Limb (tissue), 2 donors: ENCODE measurements at regions not wholly inside any gene's neighbourhood (a gene's known extent, or its start where the extent isn't known, plus 50 kb on each side); places are given as distances from the start of the nearest gene placed in this dataset.
"Not testable (repeated sequence)": the region's sequence is repeated elsewhere in the genome, so short reads cannot be mapped to it uniquely, and the experiment has no call there.

ENCODE experiments used
- DNase-seq, 2 donors: peaks; one replicate each; pipeline ENCODE4 v3.0.0-alpha.2; 2016; ENCODE audit errors: extremely low spot score in 2 of 2

DNA sequence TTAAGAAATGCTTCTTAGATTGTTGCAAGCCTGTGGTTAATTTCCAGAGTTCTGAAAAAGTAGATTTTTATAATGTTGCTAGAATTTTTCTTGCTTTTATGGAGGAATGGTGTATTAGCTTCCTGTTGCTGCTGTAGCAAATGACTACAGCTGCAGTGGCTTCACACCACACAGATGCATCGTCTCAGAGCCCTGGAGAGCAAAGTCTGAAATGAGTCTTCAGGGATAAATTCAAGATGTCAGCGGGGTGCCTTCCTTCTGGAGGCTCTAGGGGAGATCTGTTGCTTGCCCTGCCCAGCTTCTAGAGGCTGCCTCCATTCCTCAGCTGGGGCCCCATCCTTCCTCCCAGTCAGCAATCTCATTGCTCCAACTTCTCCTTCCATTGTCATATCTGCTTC, 187.8 kb downstream of the ZNF516 start:
- DNase-seq: no peak

DNA sequence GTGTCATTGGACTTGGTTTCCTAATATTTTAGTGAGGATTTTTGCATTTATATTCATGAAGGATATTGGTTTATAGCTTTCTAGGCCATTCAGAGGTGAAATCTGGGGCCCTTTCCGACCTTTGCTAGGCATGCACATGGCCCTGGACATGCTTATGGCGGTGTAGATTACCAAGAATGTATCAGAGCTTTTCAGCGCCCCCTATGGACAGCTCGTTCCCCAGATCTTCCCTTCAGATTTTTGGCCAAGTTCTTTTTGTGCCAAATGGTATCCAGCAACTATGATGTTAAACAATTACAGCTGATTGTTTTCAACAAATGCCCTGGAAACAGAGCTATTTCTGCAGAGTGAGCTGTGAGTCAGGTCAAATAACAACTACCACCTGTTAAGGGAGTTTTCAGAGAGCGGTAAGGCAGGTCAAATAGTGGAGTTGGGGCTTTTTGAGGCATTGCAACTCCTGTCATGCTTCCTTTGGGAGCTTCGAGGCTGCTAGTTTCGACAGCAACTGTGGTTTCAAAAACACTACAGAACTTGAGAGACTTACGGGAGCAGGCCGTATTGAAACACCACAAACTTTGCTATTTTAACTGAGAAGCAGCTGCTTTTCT, 188.3 kb downstream of the ZNF516 start:
- DNase-seq: no peak

DNA sequence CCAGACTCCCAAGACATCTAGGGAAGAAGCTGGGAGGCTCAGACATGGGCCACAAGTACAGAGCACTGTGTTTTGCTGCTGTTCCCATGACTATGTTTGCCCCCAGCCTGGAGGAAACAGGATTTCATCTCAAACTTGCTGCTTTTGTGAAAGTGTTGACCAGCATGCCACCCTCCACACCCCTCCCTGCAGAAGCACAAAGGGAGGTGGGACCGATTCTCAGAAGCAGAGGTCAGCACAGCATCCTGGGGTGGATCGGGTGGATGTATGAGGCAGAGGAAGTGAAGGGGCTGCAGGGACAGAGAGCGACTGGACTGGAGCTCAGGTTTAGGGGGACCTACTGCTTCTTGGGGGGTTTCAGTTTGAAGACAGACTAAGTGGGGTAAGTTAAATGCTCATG, 209.2 kb downstream of the ZNF516 start:
- no peak for DNase-seq

DNA sequence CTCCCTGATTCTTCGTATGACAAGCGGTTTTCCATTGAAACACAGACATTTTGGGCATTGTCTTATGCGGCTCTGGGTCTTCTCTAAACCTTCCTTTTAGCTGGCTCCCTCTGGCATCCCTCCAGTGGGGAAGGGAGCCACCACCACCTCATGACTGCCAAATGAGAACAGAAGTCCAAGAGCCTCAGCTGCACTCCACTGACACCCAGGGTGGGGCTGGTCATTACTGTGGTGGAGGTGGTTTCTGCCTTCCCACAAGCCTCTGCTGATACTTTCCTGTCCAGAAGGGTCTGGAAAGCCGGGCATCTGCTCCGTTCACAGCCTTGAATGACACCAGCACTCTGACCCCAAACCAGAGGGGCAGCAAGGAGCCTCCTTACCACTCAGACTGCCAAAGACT, 213.5 kb downstream of the ZNF516 start:
- DNase-seq: no peak

DNA sequence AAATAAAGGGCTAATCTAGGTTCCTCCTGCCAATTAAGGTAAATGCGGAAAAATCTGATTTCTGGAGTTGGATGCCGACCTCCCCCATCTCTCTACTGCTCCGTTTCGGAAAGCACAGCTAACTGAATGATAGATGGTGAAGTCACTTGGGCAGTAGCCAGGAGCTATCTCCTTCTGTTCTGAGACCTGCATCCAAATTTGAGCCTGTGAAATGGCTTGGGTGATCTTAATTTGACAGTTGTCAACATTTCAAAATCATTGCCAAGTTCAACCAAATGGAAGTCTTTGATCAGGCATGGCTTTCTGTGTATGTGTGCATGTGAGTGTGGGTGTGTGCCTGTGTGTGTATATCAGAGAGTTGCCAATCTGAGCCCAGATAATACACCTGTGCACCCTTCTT, 217.2 kb downstream of the ZNF516 start:
- DNase-seq: no peak

DNA sequence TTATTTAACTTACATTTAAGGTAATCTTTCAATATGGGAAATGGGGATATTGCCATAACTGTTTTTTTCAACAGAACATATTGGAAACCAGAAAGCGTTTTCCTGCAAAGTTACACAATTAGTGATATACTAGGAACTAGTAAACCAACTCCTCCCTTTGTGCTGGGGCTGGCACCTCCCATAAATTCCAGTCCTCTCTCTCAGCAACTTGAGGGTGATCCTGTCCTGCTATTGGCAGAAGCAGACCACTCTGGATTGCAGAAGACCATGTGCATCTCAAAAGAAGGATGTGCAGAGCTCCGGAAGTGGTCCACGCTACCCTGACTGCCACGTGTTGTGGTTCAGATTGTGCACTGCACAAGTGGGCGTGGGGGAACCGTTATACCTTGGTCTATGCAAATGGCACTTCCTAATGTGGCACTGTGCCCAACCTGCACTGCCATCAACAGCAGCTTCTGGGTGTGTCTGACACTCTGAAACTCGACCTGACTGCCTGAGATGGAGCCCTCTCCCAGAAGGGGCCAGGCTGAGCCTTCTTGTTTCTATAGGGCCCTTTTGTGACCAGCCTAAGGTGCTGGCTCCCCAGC, 219.2 kb downstream of the ZNF516 start:
- no peak for DNase-seq

DNA sequence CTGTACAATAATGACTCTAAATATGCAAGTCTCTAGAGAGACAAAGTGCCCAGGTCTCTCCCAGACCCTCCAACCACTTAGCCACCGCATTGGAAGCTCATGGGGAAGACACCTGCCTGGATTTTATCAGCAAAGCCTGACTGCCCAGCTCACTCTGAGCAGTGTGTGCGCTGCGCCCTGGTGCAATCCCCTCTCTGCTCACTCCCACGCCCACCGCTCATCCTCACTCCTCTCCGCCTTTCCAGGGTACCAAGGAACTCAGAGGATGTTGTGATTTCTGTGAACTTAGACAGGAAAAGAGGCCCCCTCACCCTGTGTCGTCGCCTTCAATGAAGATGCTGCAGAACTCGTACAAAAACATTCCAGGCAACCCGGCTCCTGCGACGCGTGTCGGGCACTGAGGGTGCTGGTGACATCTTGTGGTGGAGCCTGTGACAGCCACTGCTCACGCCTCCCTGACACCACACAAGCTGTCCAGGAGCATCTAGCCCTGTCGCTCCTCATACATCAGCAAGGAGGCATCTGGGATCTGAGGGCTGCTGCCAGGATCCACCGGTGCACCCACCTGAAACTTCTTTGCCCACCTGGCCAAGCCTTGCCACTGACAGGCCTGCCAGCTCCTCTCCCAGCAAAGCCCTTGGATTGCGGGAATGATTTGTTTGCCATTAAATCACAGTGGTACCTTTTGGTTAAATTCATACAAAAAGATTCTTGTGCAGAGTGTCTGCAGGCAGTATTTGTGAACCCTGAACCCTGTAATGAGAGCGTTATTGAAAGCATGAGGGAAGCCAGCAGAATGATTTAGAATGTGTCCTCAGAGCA, 220.4 kb downstream of the ZNF516 start:
- DNase-seq: peak; percentile 50 to 71

DNA sequence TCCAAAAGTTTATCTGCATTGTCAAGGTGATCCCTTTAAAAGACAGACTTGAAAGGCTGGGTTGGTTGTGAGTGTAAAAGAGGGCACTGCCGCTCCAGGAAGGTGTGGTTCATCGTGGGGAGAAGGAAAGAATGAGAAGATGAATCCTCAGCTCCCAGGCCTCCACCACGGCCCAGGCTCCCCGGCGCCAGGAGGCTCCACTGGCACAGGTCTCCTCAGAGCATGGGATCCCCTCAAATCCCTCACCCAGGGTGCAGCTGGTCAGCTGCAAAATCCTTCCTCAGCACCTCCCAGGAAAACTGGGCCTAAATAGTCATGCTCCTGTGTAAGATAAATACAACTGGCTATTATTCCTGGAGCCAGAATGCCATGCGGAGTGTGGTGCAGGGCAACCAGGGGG, 221.1 kb downstream of the ZNF516 start:
- DNase-seq: no peak

DNA sequence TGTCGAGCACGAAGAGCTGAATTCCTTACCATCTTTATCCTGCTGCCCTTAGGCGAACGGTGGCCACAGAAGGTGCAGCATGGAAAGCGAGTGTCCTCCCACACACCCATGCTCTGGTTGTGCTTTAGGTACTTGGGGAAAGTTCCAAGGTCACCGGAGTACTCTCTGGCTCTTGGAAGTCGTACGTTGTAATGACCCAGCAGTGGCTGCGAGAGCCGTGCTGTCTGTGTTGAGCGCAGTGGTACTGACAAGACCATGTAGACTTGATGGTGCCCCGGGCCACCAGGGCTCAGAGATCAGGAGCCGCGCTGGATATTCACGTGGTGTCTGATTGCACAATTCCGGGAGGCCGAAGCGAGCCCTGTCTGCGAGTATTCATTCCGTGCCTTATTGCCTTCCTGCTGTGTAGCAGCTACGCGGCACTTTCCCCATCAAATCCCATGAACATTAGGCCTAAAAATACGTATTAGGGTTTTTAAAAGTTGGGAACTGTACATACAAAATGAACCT, 222.0 kb downstream of the ZNF516 start:
- DNase-seq: no peak

DNA sequence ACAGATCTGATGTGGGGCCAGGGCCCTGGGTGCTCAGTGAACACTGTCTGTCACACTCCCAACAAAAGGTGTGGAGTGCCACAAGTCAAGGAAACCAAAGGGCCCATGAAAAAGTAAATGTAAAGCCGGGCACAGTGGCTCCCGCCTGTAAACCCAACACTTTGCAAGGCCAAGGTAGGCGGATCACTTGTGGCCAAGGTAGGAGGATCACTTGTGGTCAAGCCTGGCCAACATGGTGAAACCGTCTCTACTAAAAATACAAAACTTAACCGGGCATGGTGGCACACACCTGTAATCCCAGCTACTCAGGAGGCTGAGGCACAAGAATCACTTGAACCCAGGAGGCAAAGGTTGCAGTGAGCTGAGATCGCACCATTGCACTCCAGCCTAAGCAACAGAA, 227.6 kb downstream of the ZNF516 start:
- DNase-seq: not testable (repeated sequence)

DNA sequence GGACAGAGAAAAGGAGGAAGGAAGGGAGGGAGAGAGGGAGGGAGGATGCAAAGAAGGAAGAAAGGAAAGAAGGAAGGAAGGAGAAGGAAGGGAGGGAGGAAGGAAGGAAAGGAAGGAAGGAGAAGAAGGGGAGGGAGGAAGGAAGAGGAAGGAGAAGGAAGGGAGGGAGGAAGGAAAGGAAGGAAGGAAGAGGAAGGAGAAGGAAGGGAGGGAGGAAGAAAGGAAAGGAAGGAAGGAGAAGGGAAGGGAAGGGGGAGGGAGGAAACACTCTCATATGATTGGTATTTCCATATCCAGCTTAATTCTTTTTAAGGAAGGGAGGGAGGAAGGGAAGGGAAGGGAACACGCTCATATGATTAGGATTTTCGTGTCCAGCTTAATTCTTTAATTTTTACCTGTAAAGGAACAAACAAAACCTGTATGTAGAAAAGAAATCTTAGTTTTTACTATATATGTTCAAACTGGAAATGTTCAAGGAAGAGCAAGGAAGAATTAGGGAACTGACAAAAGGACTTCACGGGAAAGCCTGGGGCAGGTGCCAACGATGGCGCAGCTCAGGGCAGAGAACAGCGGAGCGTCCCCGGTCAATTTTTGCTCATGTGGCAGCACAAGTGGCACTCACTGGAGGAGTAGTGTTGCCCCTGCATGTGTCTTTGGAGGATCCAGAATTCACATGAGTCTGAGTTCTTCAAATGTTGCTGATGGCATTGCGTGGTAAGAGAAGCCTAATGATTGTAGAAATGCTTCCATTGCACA, 228.6 kb downstream of the ZNF516 start:
- no peak for DNase-seq

DNA sequence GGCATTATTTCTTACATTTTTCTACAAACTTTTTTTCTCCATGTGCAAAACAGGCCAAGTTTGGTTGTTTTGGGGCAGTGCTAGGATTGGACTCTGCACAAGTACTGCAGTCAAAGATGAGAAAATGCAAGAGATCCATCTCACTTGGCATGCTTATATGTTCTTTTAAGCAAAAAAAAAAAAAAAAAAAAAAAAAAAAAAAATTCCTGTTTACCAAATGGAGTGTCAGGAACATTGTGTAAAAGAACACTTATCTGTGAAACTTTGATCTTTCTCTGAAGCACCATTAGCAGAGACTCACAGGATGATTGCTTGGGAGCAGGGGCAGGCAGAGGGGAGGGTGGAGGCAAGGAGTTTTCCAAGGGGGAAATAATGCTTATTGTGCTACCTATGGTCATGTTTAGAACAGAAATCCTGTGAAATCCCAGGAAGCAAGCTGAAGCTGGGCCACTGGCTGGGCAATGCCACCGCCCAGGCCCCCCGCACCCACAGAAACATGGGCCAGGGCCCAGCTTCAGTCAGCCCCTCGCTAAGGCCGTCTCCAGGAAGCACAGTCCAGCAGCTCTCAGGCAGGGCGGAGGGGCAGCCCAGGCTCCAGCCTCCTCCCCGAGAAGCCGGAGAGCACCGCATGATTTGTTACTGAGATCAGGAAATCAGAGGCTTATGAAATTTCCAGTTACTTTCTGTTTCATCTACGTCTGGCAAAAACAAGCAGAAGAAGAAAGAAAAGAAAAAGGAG, 229.4 kb downstream of the ZNF516 start:
- DNase-seq: peak; percentile 40 to 41

DNA sequence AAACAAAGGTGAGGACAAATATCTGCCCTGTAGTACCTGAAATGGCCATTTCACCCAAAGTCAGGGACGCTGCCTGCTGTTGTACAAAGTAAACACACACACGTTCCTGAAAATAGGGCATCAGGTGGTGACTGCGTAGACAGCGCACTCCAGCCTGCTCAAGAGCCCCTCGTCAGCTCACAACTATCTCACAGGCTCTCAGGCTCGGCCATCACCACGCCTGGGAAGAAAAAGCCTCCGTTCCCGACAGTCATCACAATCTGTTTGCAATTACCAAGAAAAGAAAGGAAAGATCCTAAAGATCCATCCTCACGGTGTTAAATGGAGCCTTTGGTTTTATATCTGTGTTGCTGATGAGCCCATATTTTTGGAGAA, 230.2 kb downstream of the ZNF516 start:
- no peak for DNase-seq

DNA sequence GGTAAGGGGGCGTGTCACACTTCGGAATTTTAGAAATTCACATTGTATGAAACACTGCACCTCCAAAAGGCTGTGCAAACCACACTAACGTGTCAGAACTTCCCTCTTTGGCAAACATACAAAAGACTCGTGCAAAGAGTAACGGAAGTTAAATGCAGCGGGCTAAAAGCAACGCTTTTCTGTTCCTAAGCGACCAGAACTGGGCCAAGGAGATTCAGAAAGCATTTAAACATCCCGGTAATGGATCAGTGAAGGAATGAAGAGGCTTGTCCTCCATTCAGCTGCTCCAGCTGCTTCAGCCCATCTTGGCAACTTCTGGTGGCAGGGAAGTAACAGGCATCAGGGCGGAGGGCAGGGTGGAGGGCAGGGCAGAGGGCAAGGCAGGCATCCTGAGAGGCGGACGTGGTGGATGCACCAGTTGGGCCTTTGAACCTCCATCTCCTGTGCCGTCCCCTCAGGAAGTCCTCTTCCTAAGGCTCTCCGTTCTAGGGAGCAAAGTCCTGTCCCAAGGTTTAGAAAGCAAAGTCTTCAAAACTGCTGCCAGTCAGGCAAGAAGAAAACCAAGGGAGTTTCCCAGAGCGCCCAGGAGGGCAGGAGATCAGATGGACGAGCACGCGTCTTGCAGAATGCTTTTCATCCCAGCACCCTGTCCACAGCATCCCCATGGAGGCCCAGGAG, 230.7 kb downstream of the ZNF516 start:
- no peak for DNase-seq

DNA sequence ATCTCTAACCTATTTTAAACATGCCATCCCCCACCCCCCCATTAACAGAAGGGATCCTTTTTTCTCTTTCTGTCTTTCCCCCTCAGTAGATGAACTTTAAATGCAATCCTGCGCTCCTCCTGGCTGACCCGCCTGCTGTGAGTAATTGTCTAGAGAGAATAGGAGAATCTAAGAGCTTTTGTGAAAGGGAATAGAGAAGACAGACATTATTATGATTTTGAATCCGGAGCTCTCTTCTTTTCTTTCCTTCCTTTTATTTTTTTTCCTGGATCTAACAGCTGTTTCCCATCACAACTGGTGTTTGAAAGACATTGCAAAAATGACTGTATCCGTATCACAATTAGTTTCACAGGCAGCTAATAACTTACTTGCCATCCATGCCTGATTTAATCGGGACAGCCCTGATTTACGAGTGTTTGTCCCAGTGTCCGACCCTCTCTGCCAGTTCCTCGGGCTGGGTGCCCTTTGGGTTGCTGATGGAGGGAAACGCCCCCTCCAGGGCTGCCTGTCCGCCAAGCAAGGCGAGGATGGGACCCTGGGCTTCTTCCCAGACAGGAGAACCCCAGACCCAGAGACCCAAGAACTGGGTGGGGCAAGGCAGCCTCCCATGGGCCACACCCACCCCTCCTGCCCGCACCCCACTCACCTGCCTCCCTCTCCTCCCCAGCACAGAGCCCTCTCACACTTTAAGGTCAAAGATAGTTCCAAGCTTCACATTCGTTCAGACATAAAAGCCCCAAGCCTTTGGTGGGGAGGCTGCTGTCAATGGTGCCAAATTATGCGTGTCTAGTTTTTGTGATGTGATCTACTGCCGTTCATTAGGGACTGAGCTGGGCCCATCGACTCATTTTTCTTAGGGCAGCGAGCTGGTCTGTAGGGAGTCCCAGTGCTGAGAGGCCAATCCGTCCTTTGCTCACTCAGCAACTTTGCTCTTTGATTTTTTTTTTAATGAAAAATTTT, 231.7 kb downstream of the ZNF516 start:
- peak; percentile 41 to 46 for DNase-seq

DNA sequence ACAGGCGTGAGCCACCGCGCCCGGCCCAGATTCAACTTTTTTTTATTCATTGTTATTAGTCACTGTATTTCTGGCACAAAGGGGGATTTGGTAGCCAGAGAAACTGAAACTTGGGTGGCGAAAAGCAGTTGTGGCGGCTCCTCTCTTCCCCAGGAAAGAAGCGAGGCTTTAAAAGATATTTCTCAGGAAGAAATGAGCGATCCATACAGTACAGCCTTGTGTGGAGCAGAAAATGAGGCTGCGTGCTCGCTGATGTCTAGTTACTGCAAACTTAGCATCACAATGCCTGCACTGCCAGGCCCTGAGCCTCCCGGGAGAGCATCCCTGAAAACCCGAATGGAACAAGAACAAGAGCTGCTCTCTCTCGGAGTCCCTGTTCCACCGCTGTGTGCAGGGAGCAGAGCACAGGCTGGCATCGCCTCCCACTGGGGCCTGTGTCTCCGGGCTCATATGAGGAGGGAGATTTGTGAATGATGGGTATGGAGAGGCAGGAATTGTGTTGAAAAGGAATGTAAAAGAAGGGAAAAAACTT, 234.0 kb downstream of the ZNF516 start:
- DNase-seq: peak in 1 of 2 donors; percentile 41

DNA sequence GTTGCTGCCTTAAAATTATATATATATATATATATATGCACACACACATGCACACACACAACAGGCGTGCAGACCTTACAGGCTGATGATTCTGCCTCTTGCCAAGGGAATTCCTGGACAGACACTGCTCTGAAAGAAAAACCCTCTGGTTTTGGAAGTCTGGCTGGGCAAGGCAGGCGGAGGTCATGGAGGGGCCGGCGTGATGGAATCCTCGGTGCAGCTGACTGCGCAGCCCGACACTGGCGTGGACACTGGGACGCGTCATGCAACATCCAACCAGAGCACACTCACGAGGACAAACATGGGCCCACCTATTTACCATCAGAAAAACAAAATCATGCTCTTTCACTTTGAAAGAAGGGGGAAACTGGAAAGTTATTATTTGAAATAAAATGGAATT, 235.3 kb downstream of the ZNF516 start:
- no peak for DNase-seq

DNA sequence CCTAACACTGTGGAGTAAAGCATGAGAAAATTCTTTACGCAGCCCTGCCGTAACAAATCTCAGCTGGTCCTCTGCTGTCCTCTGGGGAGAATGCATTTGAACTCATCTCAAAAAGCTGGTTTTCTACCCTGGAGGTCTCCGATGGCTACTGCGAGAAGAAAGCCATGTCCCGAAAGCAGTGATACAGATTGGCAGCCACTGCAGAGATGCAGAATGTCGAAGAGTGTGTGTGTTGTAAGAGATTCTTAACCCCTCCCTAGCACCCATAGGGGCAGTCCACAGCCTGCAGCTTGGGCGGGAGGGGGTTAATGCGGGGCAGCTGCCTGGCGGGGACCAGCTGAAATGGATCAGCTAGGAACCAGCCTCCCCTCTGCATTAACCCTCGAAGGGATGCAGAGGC, 235.9 kb downstream of the ZNF516 start:
- peak in 1 of 2 donors; percentile 51 for DNase-seq

DNA sequence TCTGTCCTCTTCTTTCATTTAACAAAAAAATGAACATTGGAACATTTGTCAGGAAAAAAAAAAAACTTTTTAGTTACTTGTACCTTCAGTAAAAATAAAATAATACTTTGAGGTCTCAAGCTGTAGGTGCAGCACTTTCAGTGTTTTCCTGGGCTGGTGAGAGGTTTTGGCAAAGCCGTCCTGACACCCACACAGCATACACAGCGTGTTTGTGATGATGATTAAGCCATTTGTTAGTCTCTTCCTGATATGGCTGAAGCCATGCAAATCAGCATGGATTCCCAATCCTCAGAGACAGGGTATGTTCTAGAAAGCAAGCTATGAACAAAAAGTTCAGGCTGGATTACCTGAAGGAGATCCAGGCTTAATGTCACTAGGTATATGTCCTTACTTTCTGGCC, 236.8 kb downstream of the ZNF516 start:
- no peak for DNase-seq
